Mesenchymal stem cell (in vitro differentiated cells and primary cell): ENCODE measurements at regions not wholly inside any gene's neighbourhood (a gene's known extent, or its start where the extent isn't known, plus 50 kb on each side); places are given as distances from the start of the nearest gene placed in this dataset.
A peak's percentile ranks its signal among the peaks of the same experiment; 100 is the strongest.

Source experiments
- DNase-seq: peaks from one replicate; pipeline ENCODE4 v3.0.0-alpha.2; 2013
- H2AFZ ChIP-seq: one replicate; pipeline ENCODE4 v1.6.1; 2013; ENCODE audit warnings: low read depth, mild to moderate bottlenecking, control low read depth, inconsistent platforms, low read length, moderate library complexity
- H2AK5ac ChIP-seq: 2 replicates; pipeline ENCODE4 v1.6.1; 2013; ENCODE audit warnings: low read length, moderate library complexity, mild to moderate bottlenecking, inconsistent platforms; ENCODE audit not compliant: severe bottlenecking
- H2BK120ac ChIP-seq: one replicate; pipeline ENCODE4 v1.6.1; 2013; ENCODE audit warnings: low read depth, mild to moderate bottlenecking, inconsistent platforms, low read length, moderate library complexity
- H2BK12ac ChIP-seq, 2 experiments: one replicate each; pipeline ENCODE4 v1.6.1; 2013; ENCODE audit warnings: inconsistent platforms in 2 of 2, low read length in 2 of 2, mild to moderate bottlenecking in 2 of 2, moderate library complexity in 2 of 2, control low read depth in 1 of 2
- H2BK15ac ChIP-seq: one replicate; pipeline ENCODE4 v1.6.1; 2013; ENCODE audit warnings: mild to moderate bottlenecking, low read depth, inconsistent platforms; ENCODE audit not compliant: poor library complexity, severe bottlenecking
- H2BK5ac ChIP-seq: 2 replicates; pipeline ENCODE4 v1.6.1; 2013; ENCODE audit warnings: low read depth, mild to moderate bottlenecking, low read length, control low read depth, inconsistent platforms; ENCODE audit not compliant: poor library complexity, severe bottlenecking
- H3K14ac ChIP-seq, 2 experiments: one replicate each; pipeline ENCODE4 v1.6.1; 2013; ENCODE audit warnings: inconsistent platforms in 2 of 2, low read length in 2 of 2, control low read depth in 1 of 2, mild to moderate bottlenecking in 1 of 2, moderate library complexity in 1 of 2
- H3K18ac ChIP-seq, 2 experiments: one replicate each; pipeline ENCODE4 v1.6.1; 2013; ENCODE audit warnings: inconsistent platforms in 2 of 2, low read length in 2 of 2, control low read depth in 1 of 2, low read depth in 1 of 2, mild to moderate bottlenecking in 1 of 2
- H3K23ac ChIP-seq, 2 experiments: one replicate each; pipeline ENCODE4 v1.6.1; 2013; ENCODE audit warnings: inconsistent platforms in 2 of 2, low read length in 2 of 2, mild to moderate bottlenecking in 2 of 2, moderate library complexity in 2 of 2, control low read depth in 1 of 2
- H3K27ac ChIP-seq: 2 replicates; pipeline ENCODE4 v1.5.1; 2013; ENCODE audit warnings: mild to moderate bottlenecking, moderate library complexity, low read length, control low read depth, inconsistent platforms; ENCODE audit not compliant: poor library complexity, severe bottlenecking
- H3K27me3 ChIP-seq, 2 experiments: 2 replicates each; pipeline versions ENCODE4 v1.6.1 to v1.7.0; 2013; ENCODE audit warnings: low read length in 2 of 2, mild to moderate bottlenecking in 2 of 2, moderate library complexity in 2 of 2, control low read depth in 1 of 2, inconsistent platforms in 1 of 2; ENCODE audit not compliant: control insufficient read depth in 1 of 2, insufficient read depth in 1 of 2
- H3K36me3 ChIP-seq, 2 experiments: 2 replicates each; pipeline versions ENCODE4 v1.6.1 to v1.7.0; 2013; ENCODE audit warnings: low read length in 2 of 2, control low read depth in 1 of 2, inconsistent platforms in 1 of 2, low read depth in 1 of 2, mild to moderate bottlenecking in 1 of 2; ENCODE audit not compliant: insufficient read depth in 2 of 2, control insufficient read depth in 1 of 2
- H3K4ac ChIP-seq, 2 experiments: one replicate each; pipeline ENCODE4 v1.6.1; 2013; ENCODE audit warnings: inconsistent platforms in 2 of 2, low read length in 2 of 2, mild to moderate bottlenecking in 2 of 2, moderate library complexity in 2 of 2, control low read depth in 1 of 2, low read depth in 1 of 2
- H3K4me1 ChIP-seq: 2 replicates; pipeline ENCODE4 v1.6.1; 2013; ENCODE audit warnings: low read depth, low read length, control low read depth; ENCODE audit not compliant: control insufficient read depth, insufficient read depth
- H3K4me2 ChIP-seq: 2 replicates; pipeline ENCODE4 v1.6.1; 2013; ENCODE audit warnings: low read length, mild to moderate bottlenecking, inconsistent platforms; ENCODE audit not compliant: poor library complexity, severe bottlenecking
- H3K4me3 ChIP-seq, 2 experiments: 2 replicates each; pipeline versions ENCODE4 v1.5.1 to v1.7.0; 2013; ENCODE audit warnings: low read length in 2 of 2, mild to moderate bottlenecking in 2 of 2, control low read depth in 1 of 2, low read depth in 1 of 2; ENCODE audit not compliant: insufficient read depth in 1 of 2
- H3K79me1 ChIP-seq: replicated peaks from 2 replicates; pipeline ENCODE4 v1.6.1; 2013; ENCODE audit warnings: mild to moderate bottlenecking, control low read depth, low read length, inconsistent platforms; ENCODE audit not compliant: poor library complexity, severe bottlenecking
- H3K9ac ChIP-seq: 2 replicates; pipeline ENCODE4 v1.7.0; 2013; ENCODE audit warnings: mild to moderate bottlenecking, low read length, moderate library complexity
- H3K9me3 ChIP-seq: 2 replicates; pipeline ENCODE4 v1.7.0; 2013; ENCODE audit warnings: mild to moderate bottlenecking, low read length; ENCODE audit not compliant: control insufficient read depth
- H4K8ac ChIP-seq: one replicate; pipeline ENCODE4 v1.6.1; 2013; ENCODE audit warnings: inconsistent platforms, mild to moderate bottlenecking, low read length, moderate library complexity
- H4K91ac ChIP-seq: one replicate; pipeline ENCODE4 v1.6.1; 2013; ENCODE audit warnings: mild to moderate bottlenecking, low read length, inconsistent platforms
- WGBS: methylation state at CpG from one replicate; pipeline ENCODE4 v1.1.7; 2013; ENCODE audit warnings: mixed read lengths; 5-methylcytosine and 5-hydroxymethylcytosine counted together

- 84% methylated on average over 4 of the region's 4 CpGs for whole genome bisulfite sequencing
- Histone ChIP-seq H3K14ac (no peak overlapping the region), H4K91ac (no peak overlapping the region)
Observed at GRCh38 chr10:90138844-90139243, 437.5 kb downstream of the KIF20B start.

GRCh38 chr10:90141791-90142190, 440.4 kb downstream of the KIF20B start:
- WGBS: 87% methylated on average over 1 of the region's 1 CpG

More at GRCh38 chr10:90138844-90139243, 437.5 kb downstream of the KIF20B start:
- Histone ChIP-seq H2BK15ac (no peak overlapping the region), H4K8ac (no peak overlapping the region), H2BK120ac (no peak overlapping the region), H3K4ac (no peak overlapping the region), H3K27ac (no peak overlapping the region), H2BK12ac (no peak overlapping the region), H3K4me1 (no peaks in the 10 kb centered on the region), H2BK5ac (no peak overlapping the region), H3K4me2 (no peak overlapping the region), H3K36me3 (no peaks in the 10 kb centered on the region), H3K4me3 (no peak overlapping the region), H2AK5ac (no peak overlapping the region), H3K27me3 (no peaks in the 10 kb centered on the region), H3K9ac (no peak overlapping the region), H3K9me3 (peaks cover 59% of the 10 kb centered on the region), H3K18ac (no peak overlapping the region), H2AFZ (no peak overlapping the region), H3K79me1 (no peaks in the 10 kb centered on the region), H3K23ac (no peak overlapping the region)
- peak; percentile 11 for DNase-seq

GRCh38 chr10:90143937-90144336, 442.5 kb downstream of the KIF20B start:
- Histone ChIP-seq H2BK5ac (no peak overlapping the region), H3K4me2 (no peak overlapping the region), H2BK15ac (no peak overlapping the region), H2AFZ (no peak overlapping the region), H4K8ac (no peak overlapping the region), H3K36me3 (no peaks in the 10 kb centered on the region), H3K4ac (no peak overlapping the region), H3K14ac (no peak overlapping the region), H3K79me1 (no peaks in the 10 kb centered on the region), H3K27me3 (no peaks in the 10 kb centered on the region), H3K9ac (no peak overlapping the region), H3K4me1 (no peaks in the 10 kb centered on the region), H2BK12ac (no peak overlapping the region), H3K4me3 (no peak overlapping the region), H4K91ac (no peak overlapping the region), H3K18ac (no peak overlapping the region), H2AK5ac (no peak overlapping the region), H3K23ac (no peak overlapping the region), H2BK120ac (no peak overlapping the region), H3K9me3 (peaks cover 17% of the 10 kb centered on the region), H3K27ac (no peak overlapping the region)
- no peak for DNase-seq
- WGBS: 100% methylated on average over 1 of the region's 1 CpG

More at GRCh38 chr10:90141791-90142190, 440.4 kb downstream of the KIF20B start:
- Histone ChIP-seq H3K79me1 (no peaks in the 10 kb centered on the region), H3K4me2 (no peak overlapping the region), H3K27ac (no peak overlapping the region), H4K8ac (no peak overlapping the region), H3K18ac (no peak overlapping the region), H3K4ac (no peak overlapping the region), H3K23ac (no peak overlapping the region), H2BK120ac (no peak overlapping the region), H2AFZ (no peak overlapping the region), H3K27me3 (no peaks in the 10 kb centered on the region), H3K14ac (no peak overlapping the region), H2AK5ac (no peak overlapping the region), H3K4me3 (no peak overlapping the region), H3K9me3 (peaks cover 36% of the 10 kb centered on the region), H3K9ac (no peak overlapping the region), H2BK15ac (no peak overlapping the region), H3K4me1 (no peaks in the 10 kb centered on the region), H2BK5ac (no peak overlapping the region), H4K91ac (no peak overlapping the region), H2BK12ac (no peak overlapping the region), H3K36me3 (no peaks in the 10 kb centered on the region)
- DNase-seq: no peak

GRCh38 chr10:90148116-90148855, 446.9 kb downstream of the KIF20B start:
- Histone ChIP-seq H3K23ac (no peak overlapping the region), H2BK12ac (no peak overlapping the region), H3K79me1 (no peaks in the 10 kb centered on the region), H4K8ac (no peak overlapping the region), H2BK120ac (no peak overlapping the region), H3K4me3 (no peak overlapping the region), H3K4ac (no peak overlapping the region), H3K14ac (no peak overlapping the region), H3K18ac (no peak overlapping the region), H2BK5ac (no peak overlapping the region), H2AFZ (no peak overlapping the region), H3K27me3 (no peaks in the 10 kb centered on the region), H3K4me1 (no peaks in the 10 kb centered on the region), H2AK5ac (no peak overlapping the region), H4K91ac (no peak overlapping the region), H3K9me3 (no peaks in the 10 kb centered on the region), H3K4me2 (no peak overlapping the region), H3K9ac (no peak overlapping the region), H3K27ac (no peak overlapping the region), H3K36me3 (no peaks in the 10 kb centered on the region), H2BK15ac (no peak overlapping the region)
- DNase-seq: peak; percentile 59
- 95% methylated on average over 3 of the region's 6 CpGs for WGBS
